ENCODE measurements at regions not wholly inside any gene's neighbourhood (a gene's known extent, or its start where the extent isn't known, plus 50 kb on each side); places are given as distances from the start of the nearest gene placed in this dataset.

- WGBS (ENCODE audit: extremely low coverage, insufficient read length, low lambda C conversion rate), result no CpG with 5 or more reads among the region's 1 CpG
These were observed 132.3 kb upstream of the RIOK3 start for GRCh38 chr18:23320709-23321236.

More at GRCh38 chr18:23320709-23321236, 132.3 kb upstream of the RIOK3 start:
- Histone ChIP-seq H4K5ac (ENCODE audit: insufficient read length, low read depth, low read length) (no peak overlapping the region), H3K79me2 (ENCODE audit: insufficient read depth, low read length) (no peaks in the 10 kb centered on the region), H3K27ac (ENCODE audit: insufficient read length, low read depth, low read length) (no peak overlapping the region), H3K4me2 (ENCODE audit: insufficient read depth, insufficient read length, low read length) (no peak overlapping the region), H2AFZ (ENCODE audit: low read length) (no peak overlapping the region), H3K79me1 (ENCODE audit: insufficient read depth, low read depth, low read length, poor library complexity, severe bottlenecking) (no peaks in the 10 kb centered on the region), H3K4ac (ENCODE audit: low read depth, low read length) (no peak overlapping the region), H2BK12ac (ENCODE audit: insufficient read length, low read depth, low read length) (no peak overlapping the region), H2BK120ac (ENCODE audit: low read depth, low read length, poor library complexity, severe bottlenecking) (no peak overlapping the region), H4K91ac (ENCODE audit: insufficient read length, low read depth, low read length) (no peak overlapping the region), H4K8ac (replicated peaks; ENCODE audit: insufficient read length, low read depth, low read length) (no peak overlapping the region), H4K20me1 (ENCODE audit: control insufficient read depth, insufficient read depth, insufficient read length) (no peaks in the 10 kb centered on the region), H3T11ph (ENCODE audit: low read length) (no peak overlapping the region), H3K23me2 (ENCODE audit: insufficient read length, low read depth, low read length, poor library complexity, severe bottlenecking) (no peaks in the 10 kb centered on the region), H3K9ac (ENCODE audit: extremely low read depth, insufficient read length, low read length) (no peak overlapping the region), H2BK5ac (ENCODE audit: insufficient read length, low read length) (no peak overlapping the region), H3K23ac (ENCODE audit: insufficient read length, low read depth, low read length) (no peak overlapping the region), H3K9me3 (ENCODE audit: control insufficient read depth, low read depth, low read length) (no peaks in the 10 kb centered on the region), H3K14ac (ENCODE audit: insufficient read depth, low read length) (no peak overlapping the region), H2BK20ac (ENCODE audit: low read depth, low read length, poor library complexity, severe bottlenecking) (no peak overlapping the region), H3K27me3 (ENCODE audit: insufficient read depth, low read length) (no peaks in the 10 kb centered on the region; the same call in 1 of the 2 replicates), H3K56ac (ENCODE audit: insufficient read length, low read depth, low read length) (no peak overlapping the region), H2BK15ac (ENCODE audit: low read depth, low read length) (no peak overlapping the region), H2AK5ac (ENCODE audit: insufficient read length, low read length) (no peak overlapping the region), H3K4me1 (ENCODE audit: insufficient read depth, low read length) (peaks cover 2% of the 10 kb centered on the region; the same call in 1 of the 2 replicates), H3K18ac (ENCODE audit: insufficient read length, low read depth, low read length) (no peak overlapping the region)
- Mint-ChIP-seq H3K4me3 (no peak overlapping the region), H3K36me3 (ENCODE audit: insufficient read depth in 1 of 3, low read depth in 3 of 3) (peaks cover 0 to 2% (median 0%) of the 10 kb centered on the region in 3 experiments; a peak in 1 of 7 replicates), H3K4me1 (peaks cover 24 to 29% of the 10 kb centered on the region in 2 experiments), H3K27ac (no peak overlapping the region), H3K27me3 (ENCODE audit: low read depth) (peaks cover 5% of the 10 kb centered on the region), H3K9me3 (no peaks in the 10 kb centered on the region; a peak in 1 of 5 replicates)
- no peak for DNase-seq
- TF ChIP-seq CTCF (conservative IDR thresholded peaks at IDR 0.05), result no peak
